OCI-LY7 (cell line): ENCODE measurements at regions not wholly inside any gene's neighbourhood (a gene's known extent, or its start where the extent isn't known, plus 50 kb on each side); places are given as distances from the start of the nearest gene placed in this dataset.

Experiments used
- BruUV-seq: library from RNA; stranded (reverse); fragments of 400-500 nt; replicated peaks from 2 replicates; lab custom pipeline; 2021; lab: Mats Ljungman, UMichigan
- CTCF ChIA-PET: fragments of 300-600 bp; sonication (Branson Sonifier 250); formaldehyde crosslinking; loops from one replicate; lab custom pipeline; 2022; ENCODE audit warnings: antibody characterized with exemption; ENCODE audit not compliant: unreplicated experiment; lab: Charles Lee
- POLR2A ChIA-PET: fragments of 300-600 bp; sonication (Branson Sonifier 250); formaldehyde crosslinking; loops from one replicate; lab custom pipeline; 2022; ENCODE audit warnings: antibody characterized with exemption; lab: Charles Lee
- DNase-seq: peaks from one replicate; pipeline ENCODE4 v3.0.0-alpha.2; 2015; ENCODE audit warnings: low spot score
- H2AFZ ChIP-seq: fragments of 200-600 bp; sonication (generic), shearing (Covaris generic); 2 replicates; pipeline ENCODE4 v1.6.1; 2014; ENCODE audit warnings: mild to moderate bottlenecking, antibody characterized with exemption, low read length, moderate library complexity
- H3K27ac ChIP-seq: fragments of 200-600 bp; sonication (generic); 2 replicates; pipeline ENCODE4 v1.5.1; 2014; ENCODE audit warnings: mixed run types, low read depth, mild to moderate bottlenecking, moderate library complexity, low read length, inconsistent platforms; ENCODE audit not compliant: poor library complexity, severe bottlenecking
- H3K36me3 ChIP-seq: fragments of 200-600 bp; sonication (generic); 2 replicates; pipeline ENCODE4 v1.6.1; 2014; ENCODE audit warnings: mild to moderate bottlenecking, antibody characterized with exemption, low read length, moderate library complexity, mixed read lengths; ENCODE audit not compliant: insufficient read depth
- H3K4me1 ChIP-seq: fragments of 200-600 bp; sonication (generic); 2 replicates; pipeline ENCODE4 v1.5.1; 2014; ENCODE audit warnings: mild to moderate bottlenecking, low read length; ENCODE audit not compliant: insufficient read depth, poor library complexity, severe bottlenecking
- H3K4me2 ChIP-seq: fragments of 200-600 bp; sonication (generic); 2 replicates; pipeline ENCODE4 v1.6.1; 2014; ENCODE audit warnings: mild to moderate bottlenecking, low read length
- H3K4me3 ChIP-seq: fragments of 200-600 bp; sonication (generic); 2 replicates; pipeline ENCODE4 v1.5.1; 2014; ENCODE audit warnings: mild to moderate bottlenecking, low read depth, low read length; ENCODE audit not compliant: poor library complexity, severe bottlenecking
- H3K79me2 ChIP-seq: fragments of 200-600 bp; sonication (generic); 2 replicates; pipeline ENCODE4 v1.6.1; 2016; ENCODE audit warnings: low read depth, mild to moderate bottlenecking, low read length, moderate library complexity, mixed read lengths; ENCODE audit not compliant: insufficient read depth
- H3K9me2 ChIP-seq: fragments of 200-600 bp; sonication (generic); 2 replicates; pipeline ENCODE4 v1.6.1; 2016; ENCODE audit warnings: mild to moderate bottlenecking, low read length, mixed read lengths; ENCODE audit not compliant: insufficient read depth
- H3K9me3 ChIP-seq: fragments of 200-600 bp; sonication (generic); 2 replicates; pipeline ENCODE4 v1.6.1; 2014; ENCODE audit warnings: mild to moderate bottlenecking, mixed run types, low read length, mixed read lengths
- H4K20me1 ChIP-seq: fragments of 200-600 bp; sonication (generic); 2 replicates; pipeline ENCODE4 v1.6.1; 2014; ENCODE audit warnings: mild to moderate bottlenecking, antibody characterized with exemption, low read length, moderate library complexity, mixed read lengths; ENCODE audit not compliant: insufficient read depth
- EZH2phosphoT487 ChIP-seq: fragments of 200-600 bp; sonication (generic); IDR thresholded peaks from 2 replicates; pipeline ENCODE4 v1.6.1; 2018; ENCODE audit warnings: low read depth, borderline replicate concordance, mild to moderate bottlenecking, mixed run types, antibody characterized with exemption, low read length, moderate library complexity, mixed read lengths
- intact Hi-C: fragments of 100-400 bp; cut with micrococcal nuclease; formaldehyde crosslinking; loops from one replicate; pipeline ENCODE4 v1.10.0; 2022; ENCODE audit not compliant: unreplicated experiment
- TF ChIP-seq, protein P1 (sequence below): fragments of 200-600 bp; sonication (generic); conservative IDR thresholded peaks from 2 replicates; pipeline ENCODE4 v1.5.1; 2014; ENCODE audit warnings: mild to moderate bottlenecking, antibody characterized with exemption, low read length, moderate library complexity, mixed read lengths

GRCh38 chr4:107182347-107182746 is 146.2 kb upstream of the DKK2 start:
- Histone ChIP-seq H2AFZ (no peak overlapping the region), H4K20me1 (no peaks in the 10 kb centered on the region), H3K27ac (no peak overlapping the region), H3K4me2 (no peak overlapping the region), H3K4me1 (no peaks in the 10 kb centered on the region), H3K36me3 (no peaks in the 10 kb centered on the region), H3K9me3 (no peaks in the 10 kb centered on the region), H3K79me2 (no peaks in the 10 kb centered on the region), H3K9me2 (no peaks in the 10 kb centered on the region), H3K4me3 (no peak overlapping the region)
- ChIA-PET CTCF (no interaction called here), POLR2A (no interaction called here)
- BruUV-seq: no TSS peak
- TF ChIP-seq, protein P1, sequence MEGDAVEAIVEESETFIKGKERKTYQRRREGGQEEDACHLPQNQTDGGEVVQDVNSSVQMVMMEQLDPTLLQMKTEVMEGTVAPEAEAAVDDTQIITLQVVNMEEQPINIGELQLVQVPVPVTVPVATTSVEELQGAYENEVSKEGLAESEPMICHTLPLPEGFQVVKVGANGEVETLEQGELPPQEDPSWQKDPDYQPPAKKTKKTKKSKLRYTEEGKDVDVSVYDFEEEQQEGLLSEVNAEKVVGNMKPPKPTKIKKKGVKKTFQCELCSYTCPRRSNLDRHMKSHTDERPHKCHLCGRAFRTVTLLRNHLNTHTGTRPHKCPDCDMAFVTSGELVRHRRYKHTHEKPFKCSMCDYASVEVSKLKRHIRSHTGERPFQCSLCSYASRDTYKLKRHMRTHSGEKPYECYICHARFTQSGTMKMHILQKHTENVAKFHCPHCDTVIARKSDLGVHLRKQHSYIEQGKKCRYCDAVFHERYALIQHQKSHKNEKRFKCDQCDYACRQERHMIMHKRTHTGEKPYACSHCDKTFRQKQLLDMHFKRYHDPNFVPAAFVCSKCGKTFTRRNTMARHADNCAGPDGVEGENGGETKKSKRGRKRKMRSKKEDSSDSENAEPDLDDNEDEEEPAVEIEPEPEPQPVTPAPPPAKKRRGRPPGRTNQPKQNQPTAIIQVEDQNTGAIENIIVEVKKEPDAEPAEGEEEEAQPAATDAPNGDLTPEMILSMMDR: no peak
- no peak for TF ChIP-seq EZH2phosphoT487
- intact Hi-C loops: no loop called here
- DNase-seq: no peak

DNA sequence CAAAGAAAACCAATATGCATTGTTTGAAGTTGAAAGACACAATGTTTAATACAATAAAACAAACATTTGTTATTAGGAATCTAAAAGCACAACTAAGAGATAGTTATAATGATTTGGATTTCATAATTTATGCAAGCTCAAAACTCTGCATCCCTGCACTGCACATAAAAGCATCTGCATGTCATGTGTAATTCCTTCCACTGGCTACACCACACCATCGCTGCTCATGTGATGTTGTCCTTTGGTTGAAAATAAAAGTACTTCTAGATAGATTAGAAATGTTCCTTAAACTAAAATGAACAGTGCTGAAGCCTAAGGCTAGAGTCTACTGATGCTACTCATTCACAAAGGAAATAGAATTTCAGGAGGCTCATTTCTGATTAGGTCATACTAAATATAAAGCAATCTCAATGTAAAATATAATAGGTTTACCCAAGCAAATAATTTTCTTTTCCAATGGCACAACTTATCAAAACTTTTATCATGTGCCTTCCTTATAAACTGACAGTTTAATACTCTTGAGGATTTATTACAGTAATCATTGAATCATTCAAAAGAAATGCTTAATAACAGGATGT is 130.8 kb upstream of the DKK2 start:
- H3K4me3 ChIP-seq: no peak overlapping the region
- ChIA-PET CTCF (no interaction called here), POLR2A (interaction anchor here (1.2 kb wide), 1 partner anchor 32 kb away, joined by 4 read pairs; no protein-coding TSS in a partner anchor)
- DNase-seq: no peak
- no peaks in the 10 kb centered on the region for H3K36me3 ChIP-seq
- H3K9me3 ChIP-seq: no peaks in the 10 kb centered on the region
- intact Hi-C loops: no loop called here
- no peaks in the 10 kb centered on the region for H3K4me1 ChIP-seq
- no TSS peak for BruUV-seq
- no peaks in the 10 kb centered on the region for H3K9me2 ChIP-seq
- H3K79me2 ChIP-seq: no peaks in the 10 kb centered on the region
- H3K4me2 ChIP-seq: no peak overlapping the region
- H2AFZ ChIP-seq: no peak overlapping the region
- H3K27ac ChIP-seq: no peak overlapping the region
- no peaks in the 10 kb centered on the region for H4K20me1 ChIP-seq
- TF ChIP-seq, protein P1: no peak
- no peak for TF ChIP-seq EZH2phosphoT487

DNA sequence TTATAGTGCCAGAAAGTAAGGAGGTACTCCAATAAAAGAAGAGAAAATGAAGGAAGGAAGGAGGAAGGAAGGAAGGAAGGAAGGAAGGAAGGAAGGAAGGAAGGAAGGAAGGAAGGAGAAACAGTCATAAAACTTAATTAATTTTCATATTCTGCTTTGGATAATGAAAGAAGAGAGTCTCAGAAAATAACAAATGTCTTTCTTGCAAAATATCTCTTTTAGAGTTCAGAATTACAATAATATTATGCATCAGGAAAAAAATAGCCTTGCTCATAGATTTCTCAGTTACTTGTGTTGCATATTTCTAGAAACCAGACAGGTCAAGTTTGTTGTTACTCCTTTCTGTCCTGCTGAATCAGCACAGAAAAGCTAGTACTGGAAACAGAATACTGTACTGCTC is 130.1 kb upstream of the DKK2 start:
- no peak overlapping the region for H2AFZ ChIP-seq
- H3K4me2 ChIP-seq: no peak overlapping the region
- CTCF ChIA-PET: no interaction called here
- H3K9me3 ChIP-seq: no peaks in the 10 kb centered on the region
- DNase-seq: no peak
- no peaks in the 10 kb centered on the region for H3K79me2 ChIP-seq
- no peaks in the 10 kb centered on the region for H4K20me1 ChIP-seq
- no peaks in the 10 kb centered on the region for H3K4me1 ChIP-seq
- no TSS peak for BruUV-seq
- TF ChIP-seq, protein P1: no peak
- no peak for TF ChIP-seq EZH2phosphoT487
- no peak overlapping the region for H3K27ac ChIP-seq
- POLR2A ChIA-PET: interaction anchor here (1.2 kb wide), 1 partner anchor 33 kb away, joined by 4 read pairs; no protein-coding TSS in a partner anchor
- no peaks in the 10 kb centered on the region for H3K36me3 ChIP-seq
- no peaks in the 10 kb centered on the region for H3K9me2 ChIP-seq
- intact Hi-C loops: no loop called here
- H3K4me3 ChIP-seq: no peak overlapping the region
